ENCODE measurements at regions not wholly inside any gene's neighbourhood (a gene's known extent, or its start where the extent isn't known, plus 50 kb on each side); places are given as distances from the start of the nearest gene placed in this dataset.

DNA sequence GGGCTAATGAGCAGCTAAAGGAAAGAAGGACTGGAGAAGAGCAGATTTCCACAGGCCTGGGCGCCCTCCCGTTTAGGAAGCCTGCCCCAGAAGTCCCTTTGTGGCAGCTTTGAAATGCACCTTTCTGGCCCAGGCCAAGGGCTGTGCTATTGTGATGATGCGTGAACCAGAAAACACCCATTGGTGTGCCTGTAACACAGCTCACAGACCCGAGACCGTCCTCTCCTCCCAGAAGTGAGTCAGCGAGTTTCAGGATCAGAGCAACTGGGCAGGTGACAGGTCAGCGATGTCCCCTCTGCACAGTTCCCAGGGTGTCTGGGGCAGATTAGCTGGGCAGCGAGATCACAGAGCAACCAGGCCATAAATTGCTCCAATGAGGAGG is 71.9 kb upstream of the SULF2 start:
- Histone ChIP-seq H3K36me3 (replicated peaks in 1 of 2; ENCODE audit: control insufficient read depth in 1 of 2, insufficient read depth in 2 of 2, low read length in 2 of 2) (no peaks in the 10 kb centered on the region), H3K27ac (ENCODE audit: extremely low read length, insufficient read depth, low read length) (no peak overlapping the region), H3K9ac (ENCODE audit: insufficient read depth, low read depth, low read length) (no peak overlapping the region), H3K79me2 (ENCODE audit: insufficient read depth, low read length) (no peaks in the 10 kb centered on the region), H3K27me3 (ENCODE audit: control insufficient read depth in 1 of 2, insufficient read depth in 2 of 2, low read length in 2 of 2) (peaks cover 10 to 35% of the 10 kb centered on the region in 2 experiments; a peak in 4 of 5 replicates), H3K4me2 (ENCODE audit: low read depth, low read length) (peak overlapping the region; percentile 51), H3K9me3 (ENCODE audit: low read length) (peaks cover 6% of the 10 kb centered on the region; the same call in 1 of the 2 replicates), H3K4me1 (ENCODE audit: insufficient read depth, low read length) (peaks cover 15% of the 10 kb centered on the region), H2AFZ (ENCODE audit: low read length) (no peak overlapping the region), H3K4me3 (replicated peaks in 1 of 3; ENCODE audit: insufficient read depth in 1 of 3, low read depth in 2 of 3, low read length in 3 of 3) (peak overlapping the region in 1 of 3 experiments; percentile 17; a peak in 2 of 6 replicates), H4K20me1 (ENCODE audit: insufficient read depth, low read length) (no peaks in the 10 kb centered on the region)
- intact Hi-C loops (cut with micrococcal nuclease; ENCODE audit: unreplicated experiment) (no loop called here), in situ Hi-C loops (cut with HindIII; ENCODE audit: extremely low pct_ligation_motif_present, low pct_unique_long_range_greater_than_20kb) (no loop called here)
- FAIRE-seq (no peak), ATAC-seq (peak; percentile 67), DNase-seq (ENCODE audit: low spot score) (peak; percentile 26)
- WGBS (ENCODE audit: low lambda C conversion rate): 5% methylated on average over 4 of the region's 8 CpGs
- CTCF ChIA-PET (ENCODE audit: low intra/inter-chr PET ratio, low total read pairs): no interaction called here
- POLR2A ChIA-PET: no interaction called here
- no TSS peak for BruUV-seq (replicated peaks)
- no peak for TF ChIP-seq TEAD3 (CRISPR knock-in tag; optimal IDR thresholded peaks at IDR 0.05; ENCODE audit: borderline replicate concordance)
- TF ChIP-seq, protein P1, sequence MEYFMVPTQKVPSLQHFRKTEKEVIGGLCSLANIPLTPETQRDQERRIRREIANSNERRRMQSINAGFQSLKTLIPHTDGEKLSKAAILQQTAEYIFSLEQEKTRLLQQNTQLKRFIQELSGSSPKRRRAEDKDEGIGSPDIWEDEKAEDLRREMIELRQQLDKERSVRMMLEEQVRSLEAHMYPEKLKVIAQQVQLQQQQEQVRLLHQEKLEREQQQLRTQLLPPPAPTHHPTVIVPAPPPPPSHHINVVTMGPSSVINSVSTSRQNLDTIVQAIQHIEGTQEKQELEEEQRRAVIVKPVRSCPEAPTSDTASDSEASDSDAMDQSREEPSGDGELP (IDR thresholded peaks at IDR 0.05; ENCODE audit: borderline replicate concordance, low read depth): no peak
- TF ChIP-seq NFE2 (CRISPR knock-in tag; IDR thresholded peaks at IDR 0.05): peak; percentile 15; the same call in 1 of the 2 replicates
- TF ChIP-seq, protein P2, sequence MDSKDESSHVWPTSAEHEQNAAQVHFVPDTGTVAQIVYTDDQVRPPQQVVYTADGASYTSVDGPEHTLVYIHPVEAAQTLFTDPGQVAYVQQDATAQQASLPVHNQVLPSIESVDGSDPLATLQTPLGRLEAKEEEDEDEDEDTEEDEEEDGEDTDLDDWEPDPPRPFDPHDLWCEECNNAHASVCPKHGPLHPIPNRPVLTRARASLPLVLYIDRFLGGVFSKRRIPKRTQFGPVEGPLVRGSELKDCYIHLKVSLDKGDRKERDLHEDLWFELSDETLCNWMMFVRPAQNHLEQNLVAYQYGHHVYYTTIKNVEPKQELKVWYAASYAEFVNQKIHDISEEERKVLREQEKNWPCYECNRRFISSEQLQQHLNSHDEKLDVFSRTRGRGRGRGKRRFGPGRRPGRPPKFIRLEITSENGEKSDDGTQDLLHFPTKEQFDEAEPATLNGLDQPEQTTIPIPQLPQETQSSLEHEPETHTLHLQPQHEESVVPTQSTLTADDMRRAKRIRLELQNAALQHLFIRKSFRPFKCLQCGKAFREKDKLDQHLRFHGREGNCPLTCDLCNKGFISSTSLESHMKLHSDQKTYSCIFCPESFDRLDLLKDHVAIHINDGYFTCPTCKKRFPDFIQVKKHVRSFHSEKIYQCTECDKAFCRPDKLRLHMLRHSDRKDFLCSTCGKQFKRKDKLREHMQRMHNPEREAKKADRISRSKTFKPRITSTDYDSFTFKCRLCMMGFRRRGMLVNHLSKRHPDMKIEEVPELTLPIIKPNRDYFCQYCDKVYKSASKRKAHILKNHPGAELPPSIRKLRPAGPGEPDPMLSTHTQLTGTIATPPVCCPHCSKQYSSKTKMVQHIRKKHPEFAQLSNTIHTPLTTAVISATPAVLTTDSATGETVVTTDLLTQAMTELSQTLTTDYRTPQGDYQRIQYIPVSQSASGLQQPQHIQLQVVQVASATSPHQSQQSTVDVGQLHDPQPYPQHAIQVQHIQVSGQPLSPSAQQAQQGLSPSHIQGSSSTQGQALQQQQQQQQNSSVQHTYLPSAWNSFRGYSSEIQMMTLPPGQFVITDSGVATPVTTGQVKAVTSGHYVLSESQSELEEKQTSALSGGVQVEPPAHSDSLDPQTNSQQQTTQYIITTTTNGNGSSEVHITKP (CRISPR knock-in tag; IDR thresholded peaks at IDR 0.05; ENCODE audit: low read depth): 0 out of 2 replicates have a peak, but pooled peaks have one; percentile 17
- TF ChIP-seq KDM6A (CRISPR knock-in tag; IDR thresholded peaks at IDR 0.05; ENCODE audit: low read depth): no peak
- TF ChIP-seq, protein P3, sequence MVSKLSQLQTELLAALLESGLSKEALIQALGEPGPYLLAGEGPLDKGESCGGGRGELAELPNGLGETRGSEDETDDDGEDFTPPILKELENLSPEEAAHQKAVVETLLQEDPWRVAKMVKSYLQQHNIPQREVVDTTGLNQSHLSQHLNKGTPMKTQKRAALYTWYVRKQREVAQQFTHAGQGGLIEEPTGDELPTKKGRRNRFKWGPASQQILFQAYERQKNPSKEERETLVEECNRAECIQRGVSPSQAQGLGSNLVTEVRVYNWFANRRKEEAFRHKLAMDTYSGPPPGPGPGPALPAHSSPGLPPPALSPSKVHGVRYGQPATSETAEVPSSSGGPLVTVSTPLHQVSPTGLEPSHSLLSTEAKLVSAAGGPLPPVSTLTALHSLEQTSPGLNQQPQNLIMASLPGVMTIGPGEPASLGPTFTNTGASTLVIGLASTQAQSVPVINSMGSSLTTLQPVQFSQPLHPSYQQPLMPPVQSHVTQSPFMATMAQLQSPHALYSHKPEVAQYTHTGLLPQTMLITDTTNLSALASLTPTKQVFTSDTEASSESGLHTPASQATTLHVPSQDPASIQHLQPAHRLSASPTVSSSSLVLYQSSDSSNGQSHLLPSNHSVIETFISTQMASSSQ (IDR thresholded peaks at IDR 0.05; ENCODE audit: low read depth): no peak
- TF ChIP-seq, protein P3 (CRISPR knock-in tag; IDR thresholded peaks at IDR 0.05; ENCODE audit: borderline replicate concordance): 0 out of 2 replicates have a peak, but pooled peaks have one; percentile 17
- 0 out of 2 replicates have a peak, but pooled peaks have one; percentile 53 for TF ChIP-seq NRL (CRISPR knock-in tag; IDR thresholded peaks at IDR 0.05; ENCODE audit: borderline replicate concordance)
- TF ChIP-seq, protein P4, sequence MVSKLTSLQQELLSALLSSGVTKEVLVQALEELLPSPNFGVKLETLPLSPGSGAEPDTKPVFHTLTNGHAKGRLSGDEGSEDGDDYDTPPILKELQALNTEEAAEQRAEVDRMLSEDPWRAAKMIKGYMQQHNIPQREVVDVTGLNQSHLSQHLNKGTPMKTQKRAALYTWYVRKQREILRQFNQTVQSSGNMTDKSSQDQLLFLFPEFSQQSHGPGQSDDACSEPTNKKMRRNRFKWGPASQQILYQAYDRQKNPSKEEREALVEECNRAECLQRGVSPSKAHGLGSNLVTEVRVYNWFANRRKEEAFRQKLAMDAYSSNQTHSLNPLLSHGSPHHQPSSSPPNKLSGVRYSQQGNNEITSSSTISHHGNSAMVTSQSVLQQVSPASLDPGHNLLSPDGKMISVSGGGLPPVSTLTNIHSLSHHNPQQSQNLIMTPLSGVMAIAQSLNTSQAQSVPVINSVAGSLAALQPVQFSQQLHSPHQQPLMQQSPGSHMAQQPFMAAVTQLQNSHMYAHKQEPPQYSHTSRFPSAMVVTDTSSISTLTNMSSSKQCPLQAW (CRISPR knock-in tag; IDR thresholded peaks at IDR 0.05): 0 out of 2 replicates have a peak, but pooled peaks have one; percentile 51
- TF ChIP-seq FOSL2 (CRISPR knock-in tag; IDR thresholded peaks at IDR 0.05): 0 out of 2 replicates have a peak, but pooled peaks have one; percentile 29
- 0 out of 2 replicates have a peak, but pooled peaks have one; percentile 14 for TF ChIP-seq PHF21A (CRISPR knock-in tag; IDR thresholded peaks at IDR 0.05)
- TF ChIP-seq, protein P5, sequence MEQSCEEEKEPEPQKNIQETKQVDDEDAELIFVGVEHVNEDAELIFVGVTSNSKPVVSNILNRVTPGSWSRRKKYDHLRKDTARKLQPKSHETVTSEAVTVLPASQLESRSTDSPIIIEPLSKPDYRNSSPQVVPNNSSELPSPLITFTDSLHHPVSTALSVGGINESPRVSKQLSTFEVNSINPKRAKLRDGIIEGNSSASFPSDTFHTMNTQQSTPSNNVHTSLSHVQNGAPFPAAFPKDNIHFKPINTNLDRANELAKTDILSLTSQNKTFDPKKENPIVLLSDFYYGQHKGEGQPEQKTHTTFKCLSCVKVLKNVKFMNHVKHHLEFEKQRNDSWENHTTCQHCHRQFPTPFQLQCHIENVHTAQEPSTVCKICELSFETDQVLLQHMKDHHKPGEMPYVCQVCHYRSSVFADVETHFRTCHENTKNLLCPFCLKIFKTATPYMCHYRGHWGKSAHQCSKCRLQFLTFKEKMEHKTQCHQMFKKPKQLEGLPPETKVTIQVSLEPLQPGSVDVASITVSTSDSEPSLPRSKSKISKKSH (CRISPR knock-in tag; IDR thresholded peaks at IDR 0.05; ENCODE audit: borderline replicate concordance): 0 out of 2 replicates have a peak, but pooled peaks have one; percentile 29
